HEK293T (cell line): ENCODE measurements at regions not wholly inside any gene's neighbourhood (a gene's known extent, or its start where the extent isn't known, plus 50 kb on each side); places are given as distances from the start of the nearest gene placed in this dataset.

Experiments
- ARNT ChIP-seq: fragments of 450-650 bp; IDR thresholded peaks from 2 replicates; pipeline ENCODE4 v1.6.1; 2017; ENCODE audit warnings: mild to moderate bottlenecking
- BHLHE40 ChIP-seq: fragments of 450-650 bp; IDR thresholded peaks from 2 replicates; pipeline ENCODE4 v1.6.1; 2016; ENCODE audit warnings: mild to moderate bottlenecking, moderate library complexity, borderline replicate concordance
- CTBP1 ChIP-seq: fragments of 450-650 bp; IDR thresholded peaks from 2 replicates; pipeline ENCODE4 v1.6.1; 2016; ENCODE audit warnings: borderline replicate concordance
- FOXA1 ChIP-seq: fragments of 450-650 bp; IDR thresholded peaks from 2 replicates; pipeline ENCODE4 v1.6.1; 2016; ENCODE audit warnings: mild to moderate bottlenecking
- FOXM1 ChIP-seq: fragments of 450-650 bp; IDR thresholded peaks from 2 replicates; pipeline ENCODE4 v1.6.1; 2017; ENCODE audit warnings: mild to moderate bottlenecking, borderline replicate concordance
- HDGF ChIP-seq: fragments of 450-650 bp; IDR thresholded peaks from 2 replicates; pipeline ENCODE4 v1.6.1; 2017; ENCODE audit warnings: antibody characterized with exemption, borderline replicate concordance
- NFRKB ChIP-seq: fragments of 450-650 bp; IDR thresholded peaks from 2 replicates; pipeline ENCODE4 v1.6.1; 2016; ENCODE audit warnings: mild to moderate bottlenecking, moderate library complexity
- SP1 ChIP-seq: fragments of 450-650 bp; IDR thresholded peaks from 2 replicates; pipeline ENCODE4 v1.6.1; 2017
- SUZ12 ChIP-seq: fragments of 450-650 bp; IDR thresholded peaks from 2 replicates; pipeline ENCODE4 v1.6.1; 2016; ENCODE audit warnings: mild to moderate bottlenecking
- TARDBP ChIP-seq: fragments of 450-650 bp; IDR thresholded peaks from 2 replicates; pipeline ENCODE4 v1.6.1; 2016

DNA sequence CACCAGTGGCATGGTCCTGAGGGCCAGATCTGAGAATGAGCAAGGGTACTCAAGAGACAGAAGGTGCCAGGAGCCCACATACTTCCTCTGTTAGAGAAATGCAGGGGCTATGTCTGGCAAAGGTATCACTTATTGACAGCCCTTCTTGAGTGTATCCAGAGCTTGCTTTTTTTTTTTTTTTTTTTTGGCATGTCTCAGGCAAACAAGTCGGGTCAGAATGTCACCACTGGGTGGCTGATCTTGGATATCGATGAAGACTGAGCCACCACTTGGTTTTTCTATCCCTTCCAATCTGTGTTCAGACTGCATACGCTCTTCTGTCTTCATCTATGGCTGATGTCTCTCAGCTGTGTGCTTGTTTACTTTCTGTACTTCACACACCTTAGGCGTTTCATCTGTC is 363.4 kb upstream of the C2CD4B start:
- TF ChIP-seq ARNT (no peak), FOXM1 (no peak), NFRKB (no peak), SUZ12 (no peak), CTBP1 (no peak), BHLHE40 (no peak), FOXA1 (no peak), TARDBP (no peak), HDGF (no peak), SP1 (no peak)
